ENCODE measurements at regions not wholly inside any gene's neighbourhood (a gene's known extent, or its start where the extent isn't known, plus 50 kb on each side); places are given as distances from the start of the nearest gene placed in this dataset.
"Not testable (repeated sequence)": the region's sequence is repeated elsewhere in the genome, so short reads cannot be mapped to it uniquely, and the experiment has no call there.

GRCh38 chr5:174503086-174503460 is 221.3 kb upstream of the MSX2 start:
- Mint-ChIP-seq H3K4me3 (no peak overlapping the region), H3K36me3 (no peaks in the 10 kb centered on the region), H3K9me3 (peaks cover 14% of the 10 kb centered on the region), H3K27ac (no peak overlapping the region), H3K27me3 (peaks cover 16% of the 10 kb centered on the region), H3K4me1 (ENCODE audit: unreplicated experiment) (peaks cover 20% of the 10 kb centered on the region)
- TF ChIP-seq CTCF (conservative IDR thresholded peaks at IDR 0.05) = no peak
- no peak for DNase-seq (ENCODE audit: extremely low spot score, unreplicated experiment)

GRCh38 chr5:174503461-174504265 is 220.7 kb upstream of the MSX2 start:
- Mint-ChIP-seq H3K4me1 (ENCODE audit: unreplicated experiment) (peaks cover 20% of the 10 kb centered on the region), H3K36me3 (no peaks in the 10 kb centered on the region), H3K4me3 (peak overlapping the region; percentile 50), H3K9me3 (peaks cover 13% of the 10 kb centered on the region), H3K27me3 (peaks cover 16% of the 10 kb centered on the region), H3K27ac (peak overlapping the region; percentile 33)
- TF ChIP-seq CTCF (conservative IDR thresholded peaks at IDR 0.05) = no peak
- no peak for DNase-seq (ENCODE audit: extremely low spot score, unreplicated experiment)

- H3K4me3 Mint-ChIP-seq = peak overlapping the region; percentile 50
- no peaks in the 10 kb centered on the region for H3K36me3 Mint-ChIP-seq
- peaks cover 16% of the 10 kb centered on the region for H3K27me3 Mint-ChIP-seq
- TF ChIP-seq CTCF (conservative IDR thresholded peaks at IDR 0.05) = no peak
- H3K27ac Mint-ChIP-seq = peak overlapping the region; percentile 33
- H3K9me3 Mint-ChIP-seq = peaks cover 13% of the 10 kb centered on the region
- no peak for DNase-seq (ENCODE audit: extremely low spot score, unreplicated experiment)
- peaks cover 20% of the 10 kb centered on the region for H3K4me1 Mint-ChIP-seq (ENCODE audit: unreplicated experiment)
Observed at GRCh38 chr5:174504266-174504726, 220.1 kb upstream of the MSX2 start.

- Mint-ChIP-seq H3K4me1 (ENCODE audit: unreplicated experiment) (peaks cover 24% of the 10 kb centered on the region), H3K9me3 (peaks cover 9% of the 10 kb centered on the region), H3K27ac (no peak overlapping the region), H3K4me3 (no peak overlapping the region), H3K36me3 (no peaks in the 10 kb centered on the region), H3K27me3 (peaks cover 14% of the 10 kb centered on the region)
- no peak for DNase-seq (ENCODE audit: extremely low spot score, unreplicated experiment)
- TF ChIP-seq CTCF (conservative IDR thresholded peaks at IDR 0.05) = no peak
Observed at GRCh38 chr5:174505621-174506020, 218.8 kb upstream of the MSX2 start.

GRCh38 chr5:174510782-174511453 is 213.5 kb upstream of the MSX2 start:
- H3K4me1 Mint-ChIP-seq (ENCODE audit: unreplicated experiment) = peaks cover 17% of the 10 kb centered on the region
- H3K27ac Mint-ChIP-seq; H3K36me3 Mint-ChIP-seq; H3K27me3 Mint-ChIP-seq; H3K9me3 Mint-ChIP-seq; H3K4me3 Mint-ChIP-seq; DNase-seq (ENCODE audit: extremely low spot score, unreplicated experiment): not testable (repeated sequence)

GRCh38 chr5:174511714-174512253 is 212.6 kb upstream of the MSX2 start:
- Mint-ChIP-seq H3K9me3 (peaks cover 3% of the 10 kb centered on the region), H3K27ac (no peak overlapping the region), H3K4me3 (no peak overlapping the region), H3K36me3 (no peaks in the 10 kb centered on the region), H3K4me1 (ENCODE audit: unreplicated experiment) (peaks cover 17% of the 10 kb centered on the region), H3K27me3 (no peaks in the 10 kb centered on the region)
- DNase-seq (ENCODE audit: extremely low spot score, unreplicated experiment) = no peak
- no peak for TF ChIP-seq CTCF (conservative IDR thresholded peaks at IDR 0.05)
